Left colon (tissue), 2 donors: ENCODE measurements at regions not wholly inside any gene's neighbourhood (a gene's known extent, or its start where the extent isn't known, plus 50 kb on each side); places are given as distances from the start of the nearest gene placed in this dataset.
"Not testable (repeated sequence)": the region's sequence is repeated elsewhere in the genome, so short reads cannot be mapped to it uniquely, and the experiment has no call there.

Experiments used
- ATAC-seq: fragments of 200-7000 bp; cut with Tn5 transposase; one replicate; pipeline ENCODE4 v1.9.1; 2020; ENCODE audit warnings: mild to moderate bottlenecking, moderate library complexity
- DNase-seq, 2 donors: peaks; one replicate each; pipeline ENCODE4 v3.0.0-alpha.2; 2020
- intact Hi-C, 2 donors: fragments of 100-400 bp; cut with DNase I in 1 of 2; cut with micrococcal nuclease in 1 of 2; formaldehyde crosslinking; loops; one replicate each; pipeline versions ENCODE4 v1.11.2 to v1.14.0; 2022; cut with DNase I, micrococcal nuclease
- donor health status: DM: no; HTN: no; CAD: no.
- donor health status: DM: yes; HTN: yes; CAD: no.

- intact Hi-C loops, ATAC-seq, DNase-seq: not testable (repeated sequence)
Measured at GRCh38 chr18:44362213-44362612, 318.5 kb upstream of the SETBP1 start.

- DNase-seq (no peak), ATAC-seq (no peak)
- intact Hi-C loops: no loop called here
Measured at GRCh38 chr18:44370861-44371260, 309.8 kb upstream of the SETBP1 start.

- ATAC-seq: no peak
- no peak for DNase-seq
- intact Hi-C loops: no loop called here
Measured at GRCh38 chr18:44374966-44375365, 305.7 kb upstream of the SETBP1 start.

DNA sequence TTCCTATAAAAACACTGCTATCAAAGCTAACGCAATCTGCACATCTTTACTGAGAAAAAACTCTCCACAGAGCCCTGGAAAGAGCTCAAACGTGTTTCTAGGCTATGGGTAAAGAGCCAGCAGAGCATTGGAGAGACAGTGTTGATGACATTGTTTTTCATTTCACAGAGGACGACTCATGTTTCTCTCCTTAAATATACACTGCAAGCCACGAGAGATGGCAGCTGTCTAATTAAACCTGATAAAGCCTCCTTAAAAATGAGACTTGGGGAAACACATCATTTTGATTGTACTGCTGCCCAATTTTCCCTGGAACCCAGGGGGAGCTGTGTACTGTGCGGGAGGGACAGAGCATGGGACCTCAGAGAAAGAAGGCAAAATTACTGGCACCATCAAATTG, 294.3 kb upstream of the SETBP1 start:
- ATAC-seq (no peak), DNase-seq (no peak)
- intact Hi-C loops: no loop called here

DNA sequence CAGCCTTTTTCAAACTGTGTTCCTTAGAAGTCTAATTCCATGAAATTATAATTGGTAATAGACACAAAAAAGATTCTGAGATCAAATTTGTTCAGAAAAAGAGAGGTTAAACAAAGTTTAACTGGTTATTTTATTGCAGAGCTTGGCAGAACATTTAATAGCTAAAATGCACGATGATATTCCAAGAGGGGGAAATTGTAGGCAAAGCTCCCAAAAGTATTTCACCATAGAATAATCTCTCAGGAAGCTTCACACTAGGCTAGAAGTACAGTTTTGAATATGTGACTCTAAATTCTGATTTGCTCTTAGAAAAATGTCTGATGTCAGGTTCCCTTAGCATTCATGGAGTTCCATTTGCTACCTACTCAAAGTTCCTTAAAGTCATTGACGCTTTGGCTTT, 292.4 kb upstream of the SETBP1 start:
- intact Hi-C loops: no loop called here
- DNase-seq (no peak), ATAC-seq (no peak)

- DNase-seq (no peak), ATAC-seq (no peak)
- intact Hi-C loops: no loop called here
Measured at GRCh38 chr18:44392933-44393332, 287.8 kb upstream of the SETBP1 start.

- DNase-seq (no peak), ATAC-seq (no peak)
- intact Hi-C loops: no loop called here
Measured at GRCh38 chr18:44393406-44393805, 287.3 kb upstream of the SETBP1 start.

DNA sequence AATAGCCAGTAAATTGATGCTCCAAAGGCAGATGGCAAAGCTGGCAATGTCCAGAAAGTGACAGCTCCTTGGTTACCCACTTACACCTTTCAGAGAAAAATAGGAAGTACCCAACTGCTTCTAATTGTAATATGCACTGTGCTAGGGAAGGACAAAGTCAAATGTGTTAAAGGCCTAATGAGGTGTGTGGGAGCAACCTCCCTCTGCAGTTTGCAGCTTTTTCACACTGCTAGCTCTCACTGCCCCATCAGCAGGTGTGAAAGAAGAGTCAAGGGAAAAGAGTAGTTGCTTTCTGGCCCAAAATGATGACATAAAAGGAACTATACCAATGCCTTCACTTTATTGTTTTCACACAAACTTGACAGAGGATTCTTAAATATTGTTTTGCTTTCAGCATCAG, 284.1 kb upstream of the SETBP1 start:
- DNase-seq: no peak
- ATAC-seq: no peak
- intact Hi-C loops: no loop called here

GRCh38 chr18:44409071-44409470, 271.6 kb upstream of the SETBP1 start:
- DNase-seq (no peak), ATAC-seq (no peak)
- intact Hi-C loops: no loop called here

- intact Hi-C loops: no loop called here
- DNase-seq (no peak), ATAC-seq (no peak)
Measured at GRCh38 chr18:44409515-44409914, 271.2 kb upstream of the SETBP1 start.

GRCh38 chr18:44410740-44411139, 269.9 kb upstream of the SETBP1 start:
- DNase-seq (no peak), ATAC-seq (no peak)
- intact Hi-C loops: no loop called here

GRCh38 chr18:44411262-44411905, 269.3 kb upstream of the SETBP1 start:
- ATAC-seq (no peak), DNase-seq (no peak)
- intact Hi-C loops: no loop called here

DNA sequence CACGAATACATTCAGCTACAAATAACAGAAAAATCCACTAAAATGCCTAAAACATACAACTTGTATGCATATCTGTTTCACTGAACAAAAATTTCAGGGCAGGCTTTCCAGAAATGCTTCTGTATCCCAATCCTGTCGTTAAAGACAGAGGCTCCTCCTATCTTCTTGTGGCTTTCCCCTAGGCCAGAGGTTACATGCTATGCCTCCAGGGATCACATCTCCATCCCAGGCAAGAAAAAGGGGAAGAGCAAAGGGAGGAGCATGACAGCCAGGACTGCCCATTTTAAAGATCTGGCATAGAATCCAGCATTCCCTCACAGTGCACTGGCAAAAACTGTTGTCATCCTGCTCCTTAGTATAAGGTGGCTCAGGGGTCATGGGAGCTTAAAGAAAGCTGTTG, 268.7 kb upstream of the SETBP1 start:
- DNase-seq (no peak), ATAC-seq (no peak)
- intact Hi-C loops: no loop called here

- ATAC-seq (no peak), DNase-seq (no peak)
- intact Hi-C loops: no loop called here
Measured at GRCh38 chr18:44423814-44424644, 256.7 kb upstream of the SETBP1 start.

- DNase-seq: no peak
- no peak for ATAC-seq
- intact Hi-C loops: no loop called here
Measured at GRCh38 chr18:44424645-44425035, 256.0 kb upstream of the SETBP1 start.

GRCh38 chr18:44425161-44425560, 255.5 kb upstream of the SETBP1 start:
- no peak for DNase-seq
- ATAC-seq: no peak
- intact Hi-C loops: no loop called here

- no peak for ATAC-seq
- intact Hi-C loops: no loop called here
Measured at GRCh38 chr18:44437603-44438002, 243.1 kb upstream of the SETBP1 start.

DNA sequence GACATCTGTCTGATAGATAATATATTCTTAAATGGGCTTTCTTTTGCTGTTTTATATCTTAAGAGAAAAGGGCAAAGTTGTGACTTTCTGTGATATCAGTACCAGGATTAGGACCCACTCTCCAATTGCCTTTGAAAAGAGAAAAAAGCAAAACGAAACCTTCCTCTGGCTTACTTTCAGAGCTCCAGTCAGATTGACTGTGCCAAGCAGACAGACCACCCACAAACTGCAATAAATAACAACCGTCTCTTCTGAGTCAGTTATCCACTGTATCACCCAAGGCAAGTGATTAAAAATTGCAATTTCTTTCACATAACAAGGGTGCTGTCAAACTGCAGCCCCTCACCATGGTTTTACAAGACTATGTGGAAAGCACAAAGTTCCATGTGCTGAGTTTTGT, 230.5 kb upstream of the SETBP1 start:
- intact Hi-C loops: no loop called here
- no peak for DNase-seq
- ATAC-seq: no peak

More at GRCh38 chr18:44437603-44438002, 243.1 kb upstream of the SETBP1 start:
- no peak for DNase-seq

DNA sequence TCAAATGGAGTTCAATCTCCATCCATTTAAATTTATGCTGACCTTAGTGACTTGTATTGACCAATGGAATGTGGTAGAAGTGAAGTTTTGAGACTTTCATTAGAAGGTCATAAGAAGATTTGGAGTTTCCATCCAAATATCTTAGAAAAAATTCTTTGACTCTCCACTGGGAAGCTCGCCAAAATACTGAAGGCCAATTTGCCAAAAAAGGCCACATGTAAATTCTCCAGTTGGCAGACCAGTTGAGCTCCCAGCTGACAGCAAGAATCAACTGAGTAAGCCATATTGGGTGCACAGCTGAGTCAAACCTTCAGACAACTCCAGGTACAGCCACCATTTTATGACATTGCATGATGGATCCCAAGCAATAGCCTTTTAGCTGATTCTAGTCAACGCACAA, 228.3 kb upstream of the SETBP1 start:
- intact Hi-C loops: no loop called here
- no peak for ATAC-seq
- no peak for DNase-seq

DNA sequence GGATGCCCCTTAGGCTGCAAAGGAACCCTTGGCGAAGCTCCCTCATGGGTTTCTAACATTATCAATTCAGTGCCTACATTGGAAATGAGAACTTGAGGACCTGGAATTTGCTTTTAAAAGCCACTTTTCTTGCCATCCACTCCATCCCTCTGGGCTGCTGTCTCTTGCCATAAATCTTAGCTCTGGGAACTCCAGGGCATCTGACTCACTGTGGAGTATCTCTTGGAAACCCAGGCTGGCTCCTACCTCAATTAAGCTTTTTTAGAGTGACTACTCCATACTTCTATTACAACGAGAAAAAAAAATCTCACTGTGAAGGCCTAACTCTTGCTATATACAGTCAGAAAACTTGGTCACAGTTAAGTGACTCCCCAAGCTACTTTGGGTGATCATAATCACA, 227.2 kb upstream of the SETBP1 start:
- intact Hi-C loops: no loop called here

GRCh38 chr18:44458777-44459176, 221.9 kb upstream of the SETBP1 start:
- intact Hi-C loops: no loop called here
- DNase-seq (no peak), ATAC-seq (no peak)

More for the DNA sequence above, 227.2 kb upstream of the SETBP1 start:
- ATAC-seq: no peak
- DNase-seq: no peak
